ENCODE measurements at regions not wholly inside any gene's neighbourhood (a gene's known extent, or its start where the extent isn't known, plus 50 kb on each side); places are given as distances from the start of the nearest gene placed in this dataset.

GRCh38 chr9:28101509-28101908 is 528.2 kb upstream of the C9orf72 start:
- TF ChIP-seq CTCF (IDR thresholded peaks at IDR 0.05; ENCODE audit: low read length, missing control alignments), result no peak

GRCh38 chr9:28105001-28105400 is 531.7 kb upstream of the C9orf72 start:
- DNase-seq (ENCODE audit: low read depth), result no peak
- TF ChIP-seq CTCF (IDR thresholded peaks at IDR 0.05; ENCODE audit: low read length, missing control alignments), result no peak
- no peak overlapping the region for H3K4me3 ChIP-seq (replicated peaks; ENCODE audit: low read depth, low read length)

More at GRCh38 chr9:28101509-28101908, 528.2 kb upstream of the C9orf72 start:
- no peak overlapping the region for H3K4me3 ChIP-seq (replicated peaks; ENCODE audit: low read depth, low read length)
- DNase-seq (ENCODE audit: low read depth), result no peak

- no peak for TF ChIP-seq CTCF (IDR thresholded peaks at IDR 0.05; ENCODE audit: low read length, missing control alignments)
- no peak for DNase-seq (ENCODE audit: low read depth)
- H3K4me3 ChIP-seq (replicated peaks; ENCODE audit: low read depth, low read length), result no peak overlapping the region
Observed at GRCh38 chr9:28120184-28120583, 546.9 kb upstream of the C9orf72 start.

GRCh38 chr9:28120626-28121025 is 547.3 kb upstream of the C9orf72 start:
- TF ChIP-seq CTCF (IDR thresholded peaks at IDR 0.05; ENCODE audit: low read length, missing control alignments), result no peak
- DNase-seq (ENCODE audit: low read depth), result no peak
- H3K4me3 ChIP-seq (replicated peaks; ENCODE audit: low read depth, low read length), result no peak overlapping the region

- no peak for TF ChIP-seq CTCF (IDR thresholded peaks at IDR 0.05; ENCODE audit: low read length, missing control alignments)
- H3K4me3 ChIP-seq (replicated peaks; ENCODE audit: low read depth, low read length), result no peak overlapping the region
- DNase-seq (ENCODE audit: low read depth), result no peak
Observed at GRCh38 chr9:28121366-28121765, 548.1 kb upstream of the C9orf72 start.

- TF ChIP-seq CTCF (IDR thresholded peaks at IDR 0.05; ENCODE audit: low read length, missing control alignments), result no peak
- no peak overlapping the region for H3K4me3 ChIP-seq (replicated peaks; ENCODE audit: low read depth, low read length)
- no peak for DNase-seq (ENCODE audit: low read depth)
Observed at GRCh38 chr9:28124917-28125316, 551.6 kb upstream of the C9orf72 start.

- TF ChIP-seq CTCF (IDR thresholded peaks at IDR 0.05; ENCODE audit: low read length, missing control alignments), result no peak
- no peak for DNase-seq (ENCODE audit: low read depth)
- H3K4me3 ChIP-seq (replicated peaks; ENCODE audit: low read depth, low read length), result no peak overlapping the region
Observed at GRCh38 chr9:28127101-28127500, 553.8 kb upstream of the C9orf72 start.

Data from fibroblast of pulmonary artery (primary cell).